Hippocampal formation (tissue), 2 donors: ENCODE measurements at regions not wholly inside any gene's neighbourhood (a gene's known extent, or its start where the extent isn't known, plus 50 kb on each side); places are given as distances from the start of the nearest gene placed in this dataset.

Source experiments
- DNase-seq, 2 donors: peaks; one replicate each; lab custom pipeline; 2025; lab: John Stamatoyannopoulos, UW

- no peak for DNase-seq
Measured at GRCh38 chr16:76612497-76612896, 335.3 kb downstream of the CNTNAP4 start.

GRCh38 chr16:76614269-76614668 is 337.1 kb downstream of the CNTNAP4 start:
- peak; percentile 2 to 47 for DNase-seq

- no peak for DNase-seq
Measured at GRCh38 chr16:76622876-76623275, 345.7 kb downstream of the CNTNAP4 start.

GRCh38 chr16:76634847-76635697 is 357.9 kb downstream of the CNTNAP4 start:
- no peak for DNase-seq

- DNase-seq, result peak in 1 of 2 donors; percentile 7
Measured at GRCh38 chr16:76639685-76640289, 362.6 kb downstream of the CNTNAP4 start.

GRCh38 chr16:76650582-76650981 is 373.4 kb downstream of the CNTNAP4 start:
- DNase-seq, result no peak

- peak; percentile 12 to 81 for DNase-seq
Measured at GRCh38 chr16:76653390-76654026, 376.3 kb downstream of the CNTNAP4 start.

GRCh38 chr16:76654088-76654820 is 377.1 kb downstream of the CNTNAP4 start:
- no peak for DNase-seq

GRCh38 chr16:76656994-76657393 is 379.8 kb downstream of the CNTNAP4 start:
- DNase-seq, result no peak

- no peak for DNase-seq
Measured at GRCh38 chr16:76661691-76662235, 384.6 kb downstream of the CNTNAP4 start.

GRCh38 chr16:76665571-76666275 is 388.5 kb downstream of the CNTNAP4 start:
- no peak for DNase-seq

GRCh38 chr16:76668207-76668725 is 391.1 kb downstream of the CNTNAP4 start:
- no peak for DNase-seq

- no peak for DNase-seq
Measured at GRCh38 chr16:76669288-76669687, 392.1 kb downstream of the CNTNAP4 start.

GRCh38 chr16:76670125-76670857 is 393.1 kb downstream of the CNTNAP4 start:
- DNase-seq, result no peak

GRCh38 chr16:76676356-76676755 is 399.2 kb downstream of the CNTNAP4 start:
- DNase-seq, result no peak

GRCh38 chr16:76681296-76681695 is 404.1 kb downstream of the CNTNAP4 start:
- DNase-seq, result peak in 1 of 2 donors; percentile 1

- DNase-seq, result no peak
Measured at GRCh38 chr16:76683051-76683450, 405.9 kb downstream of the CNTNAP4 start.

- peak in 1 of 2 donors; percentile 43 for DNase-seq
Measured at GRCh38 chr16:76696876-76697275, 419.7 kb downstream of the CNTNAP4 start.

GRCh38 chr16:76705892-76706291 is 428.7 kb downstream of the CNTNAP4 start:
- no peak for DNase-seq

- DNase-seq, result no peak
Measured at GRCh38 chr16:76713191-76713590, 436.0 kb downstream of the CNTNAP4 start.
